IPS DF 19.7 (cell line): ENCODE measurements at regions not wholly inside any gene's neighbourhood (a gene's known extent, or its start where the extent isn't known, plus 50 kb on each side); places are given as distances from the start of the nearest gene placed in this dataset.

ENCODE experiments used
- DNase-seq: peaks from one replicate; pipeline ENCODE4 v3.0.0-alpha.2; 2013; ENCODE audit warnings: low read depth, low spot score

DNA sequence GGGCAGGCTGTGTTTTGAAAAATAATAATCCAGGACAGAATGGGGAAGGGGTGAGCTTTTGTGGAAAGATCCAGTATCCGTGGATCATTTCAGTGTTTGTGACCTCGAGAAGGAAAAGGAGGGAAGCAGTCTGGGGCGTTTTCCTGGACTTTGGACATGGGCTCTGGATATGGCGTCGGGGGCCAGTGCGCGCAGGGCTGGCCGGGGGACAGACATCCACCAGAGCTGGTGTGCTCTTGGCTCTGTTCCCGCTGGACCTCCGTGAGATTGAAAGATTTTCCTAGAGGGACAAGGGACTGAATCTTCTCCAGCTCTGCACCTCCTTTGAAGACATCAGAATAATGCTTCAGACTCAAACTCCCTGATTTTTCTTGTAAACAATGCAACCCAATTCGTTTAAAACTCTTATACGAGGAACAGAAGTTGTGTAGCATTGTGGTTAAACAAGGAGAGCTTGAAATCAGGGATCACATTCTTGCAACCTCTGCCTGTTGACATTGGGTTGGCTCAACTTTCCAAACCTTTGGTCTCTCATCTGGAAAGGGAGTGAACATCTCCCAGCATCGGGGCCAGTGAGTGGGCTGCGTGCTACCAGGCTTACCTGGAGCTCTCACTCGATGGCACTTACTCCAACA lies 75.9 kb downstream of the C16orf95 start:
- DNase-seq: no peak

DNA sequence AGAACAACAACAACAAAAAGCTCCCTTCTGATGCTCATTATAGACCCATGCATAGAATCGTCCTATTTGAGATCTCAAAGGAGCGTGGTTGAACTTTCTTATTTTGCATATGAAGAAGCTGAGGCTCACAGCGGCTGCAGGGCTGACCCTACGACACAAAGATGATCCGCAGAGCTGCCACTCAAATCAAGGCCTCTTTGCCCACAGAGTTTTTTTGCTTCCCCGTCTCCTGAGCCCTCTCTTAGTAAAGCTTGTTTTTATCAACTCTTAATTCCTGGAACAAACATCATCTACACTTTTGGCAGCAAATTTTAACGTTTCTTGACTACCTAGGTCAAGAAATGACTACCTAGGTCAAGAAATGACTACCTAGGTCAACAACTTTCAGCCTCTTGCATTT lies 73.7 kb downstream of the C16orf95 start:
- DNase-seq: no peak

GRCh38 chr16:87244636-87245197 lies 72.5 kb downstream of the C16orf95 start:
- no peak for DNase-seq

- no peak for DNase-seq
Measured at GRCh38 chr16:87245511-87245910, 71.7 kb downstream of the C16orf95 start.

DNA sequence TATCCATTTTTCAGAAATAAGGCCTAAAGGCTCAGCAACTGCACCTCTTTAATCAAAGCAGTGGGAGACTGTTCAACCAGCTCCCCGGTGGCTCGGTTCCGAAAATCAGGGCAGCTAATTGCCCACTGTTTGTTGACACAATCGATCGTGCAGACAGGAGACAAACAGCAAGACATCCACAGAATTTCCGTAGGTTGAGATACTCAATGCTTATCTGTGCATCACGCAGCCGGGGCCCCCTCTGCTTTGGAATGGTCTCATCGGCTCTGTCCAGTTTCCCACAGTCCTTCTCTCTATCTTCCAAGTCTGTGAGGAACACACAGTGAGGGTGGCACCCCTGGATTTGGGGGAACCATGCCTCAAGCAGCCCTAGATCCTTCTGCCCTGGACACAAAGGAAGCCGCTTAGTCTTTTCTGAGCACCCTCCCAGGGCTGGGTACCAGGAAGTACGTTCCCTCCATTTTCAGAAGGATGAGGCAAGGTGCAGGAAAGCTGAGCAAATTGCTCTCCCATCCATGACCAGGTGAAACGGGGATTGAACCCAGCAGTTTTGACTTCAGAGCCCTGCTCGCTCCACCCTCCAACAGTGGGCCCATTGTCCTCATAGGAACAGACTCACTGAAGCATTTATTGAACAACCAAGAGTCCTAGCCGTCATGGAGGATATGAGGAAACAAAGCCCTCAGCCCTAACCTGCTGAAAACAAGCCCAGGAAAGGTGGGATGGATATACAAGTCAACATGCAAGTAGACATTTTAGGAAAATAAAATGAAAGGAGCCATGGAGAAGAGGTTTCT lies 70.7 kb downstream of the C16orf95 start:
- DNase-seq: no peak

DNA sequence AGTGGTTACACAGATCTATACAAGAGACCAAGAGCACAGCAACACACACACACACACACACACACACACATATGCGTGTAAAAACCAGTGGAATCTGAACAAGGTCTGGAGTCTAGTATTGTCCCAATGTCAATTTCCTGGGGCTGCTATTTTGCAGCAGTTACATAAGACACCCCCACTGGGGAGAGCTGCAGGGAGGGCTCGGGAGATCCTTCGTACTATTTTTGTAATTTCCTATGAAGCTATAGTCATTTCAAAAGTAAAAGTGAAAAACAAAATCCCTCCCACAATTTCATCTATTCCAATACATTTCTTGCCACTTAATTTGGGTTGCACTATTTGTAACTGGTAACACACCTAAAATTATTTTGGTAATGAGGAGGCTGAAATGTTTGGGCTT lies 68.5 kb downstream of the C16orf95 start:
- no peak for DNase-seq

DNA sequence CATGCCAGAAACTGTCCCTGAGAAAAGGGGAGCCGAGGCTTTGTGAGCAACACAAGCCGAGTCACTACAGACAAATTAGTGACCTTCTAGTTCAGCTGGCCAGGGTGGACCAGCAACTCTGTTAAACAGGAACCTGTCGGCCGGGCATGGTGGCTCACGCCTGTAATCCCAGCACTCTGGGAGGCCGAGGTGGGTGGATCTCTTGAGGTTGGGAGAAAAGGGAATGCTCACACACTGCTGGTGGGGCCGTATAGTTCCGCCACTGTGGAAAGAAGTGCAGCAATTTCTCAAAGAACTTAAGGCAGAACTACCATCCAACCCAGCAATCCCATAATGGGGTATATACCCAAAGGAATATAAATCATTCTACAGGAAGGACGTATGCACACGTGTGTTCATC lies 67.8 kb downstream of the C16orf95 start:
- DNase-seq: no peak

- DNase-seq: no peak
Measured at GRCh38 chr16:87250431-87250960, 66.7 kb downstream of the C16orf95 start.

DNA sequence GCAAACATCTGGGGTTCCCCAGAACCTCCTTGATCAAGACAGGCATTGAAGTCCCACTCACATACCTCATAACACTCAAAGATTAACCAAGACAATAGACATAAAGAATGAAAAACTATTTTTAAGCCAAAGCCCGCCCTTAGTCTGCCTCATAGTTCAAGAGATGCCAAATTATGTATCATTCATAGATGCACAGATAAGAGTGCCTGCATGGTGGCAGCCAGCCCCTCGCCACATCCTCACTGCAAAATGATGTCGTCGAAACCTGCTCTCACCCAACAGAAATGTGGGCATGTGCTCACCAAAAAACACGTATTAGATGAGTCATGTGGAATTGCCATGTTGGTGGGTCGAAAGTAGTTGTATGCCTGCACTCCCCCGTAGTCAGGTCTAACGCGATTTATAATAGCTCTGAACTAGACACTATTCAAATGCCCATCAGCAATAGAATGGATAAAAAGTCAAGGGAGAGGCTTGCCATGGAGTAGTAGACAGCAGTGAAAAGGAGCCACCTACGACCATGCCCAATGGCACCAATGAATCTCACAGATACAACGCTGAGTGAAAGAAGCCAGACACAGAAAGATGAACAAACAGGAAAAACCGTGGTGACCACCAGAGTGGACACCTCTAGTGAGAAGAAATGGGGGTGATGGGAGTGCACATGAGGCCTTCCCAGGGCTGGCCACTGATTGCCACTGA lies 64.8 kb downstream of the C16orf95 start:
- DNase-seq: no peak
